ENCODE measurements at regions not wholly inside any gene's neighbourhood (a gene's known extent, or its start where the extent isn't known, plus 50 kb on each side); places are given as distances from the start of the nearest gene placed in this dataset.

- WGBS = 89% methylated on average over 1 of the region's 1 CpG
- Histone ChIP-seq H3K27ac (ENCODE audit: low read depth) (no peak overlapping the region), H3K4me1 (ENCODE audit: insufficient read depth) (no peaks in the 10 kb centered on the region), H3K36me3 (ENCODE audit: insufficient read depth) (no peaks in the 10 kb centered on the region), H3K4me3 (ENCODE audit: low read depth, low read length) (no peak overlapping the region)
- DNase-seq (ENCODE audit: extremely low spot score) = no peak
Observed at GRCh38 chr18:39770399-39770798, 2184.6 kb upstream of the PIK3C3 start.

GRCh38 chr18:39764873-39765272 is 2190.2 kb upstream of the PIK3C3 start:
- Histone ChIP-seq H3K4me1 (ENCODE audit: insufficient read depth) (no peaks in the 10 kb centered on the region), H3K36me3 (ENCODE audit: insufficient read depth) (no peaks in the 10 kb centered on the region), H3K4me3 (ENCODE audit: low read depth, low read length) (no peak overlapping the region), H3K27ac (ENCODE audit: low read depth) (no peak overlapping the region)
- no peak for DNase-seq (ENCODE audit: extremely low spot score)

DNA sequence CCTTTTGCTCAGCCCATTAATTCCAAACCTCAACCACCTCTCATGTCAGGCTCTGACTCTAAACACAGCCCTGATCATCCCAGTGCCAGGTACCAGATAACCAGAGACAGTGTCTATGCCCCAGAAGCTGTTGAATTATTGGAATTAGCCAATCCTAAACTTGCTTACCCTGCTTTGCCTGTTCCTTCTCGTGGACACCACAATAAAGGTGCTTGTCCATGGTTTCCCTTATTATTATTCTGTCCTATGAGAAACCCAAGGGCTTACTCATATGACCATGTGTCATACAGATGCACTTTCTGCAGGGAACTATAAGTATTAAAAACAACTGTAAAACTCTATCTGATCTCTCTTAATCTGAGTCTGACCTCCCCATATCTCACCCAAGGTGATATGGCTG is 2193.8 kb upstream of the PIK3C3 start:
- WGBS = 84% methylated on average over 1 of the region's 1 CpG
- Histone ChIP-seq H3K4me3 (ENCODE audit: low read depth, low read length) (no peak overlapping the region), H3K36me3 (ENCODE audit: insufficient read depth) (no peaks in the 10 kb centered on the region), H3K27ac (ENCODE audit: low read depth) (no peak overlapping the region), H3K4me1 (ENCODE audit: insufficient read depth) (no peaks in the 10 kb centered on the region)
- no peak for DNase-seq (ENCODE audit: extremely low spot score)

DNA sequence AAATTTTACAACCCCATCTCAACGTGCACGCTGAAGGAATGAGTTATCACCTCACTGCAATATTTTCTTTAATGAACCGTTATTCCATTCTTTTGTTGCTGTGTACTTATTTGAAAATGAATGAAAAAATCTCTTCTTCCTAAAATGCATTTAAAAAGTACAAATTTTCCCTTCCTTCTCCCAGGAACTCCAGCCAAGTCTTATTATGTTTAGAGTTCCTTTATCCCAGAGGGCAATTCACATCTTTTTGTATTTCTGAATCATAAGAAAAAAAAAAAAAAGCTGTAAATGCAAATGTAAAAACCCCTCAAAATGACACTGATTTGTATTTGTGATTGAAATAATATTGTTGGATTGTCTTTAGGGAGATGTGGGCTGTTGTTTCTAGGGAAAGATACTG is 2194.3 kb upstream of the CELF4 start:
- WGBS = 40% methylated on average over 3 of the region's 3 CpGs
- DNase-seq (ENCODE audit: extremely low spot score) = no peak
- H3K36me3 ChIP-seq (ENCODE audit: insufficient read depth) = no peaks in the 10 kb centered on the region
- no peak overlapping the region for H3K4me3 ChIP-seq (ENCODE audit: low read depth, low read length)
- H3K4me1 ChIP-seq (ENCODE audit: insufficient read depth) = no peaks in the 10 kb centered on the region
- no peak overlapping the region for H3K27ac ChIP-seq (ENCODE audit: low read depth)

GRCh38 chr18:39753178-39753577 is 2187.6 kb upstream of the CELF4 start:
- Histone ChIP-seq H3K27ac (ENCODE audit: low read depth) (no peak overlapping the region), H3K4me1 (ENCODE audit: insufficient read depth) (no peaks in the 10 kb centered on the region), H3K36me3 (ENCODE audit: insufficient read depth) (no peaks in the 10 kb centered on the region), H3K4me3 (ENCODE audit: low read depth, low read length) (no peak overlapping the region)
- WGBS = 97% methylated on average over 4 of the region's 4 CpGs
- no peak for DNase-seq (ENCODE audit: extremely low spot score)

DNA sequence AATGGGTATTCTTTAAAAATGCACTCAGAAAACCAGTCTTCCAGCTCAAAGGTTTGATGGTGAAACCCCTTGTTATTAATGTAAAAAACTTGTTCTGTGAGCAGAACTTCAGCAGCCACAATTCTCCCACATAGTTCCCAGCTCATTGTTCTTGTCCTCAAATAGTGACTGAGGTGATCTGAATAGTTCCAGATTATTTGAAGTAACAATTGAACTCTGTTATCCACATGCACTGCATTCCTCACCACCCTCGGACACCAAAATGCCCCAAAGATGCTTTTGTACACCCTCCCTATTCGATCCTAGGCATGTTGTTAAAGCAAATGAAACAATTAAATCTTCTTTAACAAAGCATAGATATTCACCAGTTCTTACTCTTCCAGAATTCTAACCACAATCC is 2186.8 kb upstream of the CELF4 start:
- Histone ChIP-seq H3K27ac (ENCODE audit: low read depth) (no peak overlapping the region), H3K36me3 (ENCODE audit: insufficient read depth) (no peaks in the 10 kb centered on the region), H3K4me3 (ENCODE audit: low read depth, low read length) (no peak overlapping the region), H3K4me1 (ENCODE audit: insufficient read depth) (no peaks in the 10 kb centered on the region)
- 71% methylated on average over 2 of the region's 2 CpGs for WGBS
- no peak for DNase-seq (ENCODE audit: extremely low spot score)

- Histone ChIP-seq H3K4me1 (ENCODE audit: insufficient read depth) (no peaks in the 10 kb centered on the region), H3K27ac (ENCODE audit: low read depth) (no peak overlapping the region), H3K36me3 (ENCODE audit: insufficient read depth) (no peaks in the 10 kb centered on the region), H3K4me3 (ENCODE audit: low read depth, low read length) (no peak overlapping the region)
- WGBS = 85% methylated on average over 4 of the region's 4 CpGs
- DNase-seq (ENCODE audit: extremely low spot score) = no peak
Observed at GRCh38 chr18:39751921-39752320, 2186.3 kb upstream of the CELF4 start.

DNA sequence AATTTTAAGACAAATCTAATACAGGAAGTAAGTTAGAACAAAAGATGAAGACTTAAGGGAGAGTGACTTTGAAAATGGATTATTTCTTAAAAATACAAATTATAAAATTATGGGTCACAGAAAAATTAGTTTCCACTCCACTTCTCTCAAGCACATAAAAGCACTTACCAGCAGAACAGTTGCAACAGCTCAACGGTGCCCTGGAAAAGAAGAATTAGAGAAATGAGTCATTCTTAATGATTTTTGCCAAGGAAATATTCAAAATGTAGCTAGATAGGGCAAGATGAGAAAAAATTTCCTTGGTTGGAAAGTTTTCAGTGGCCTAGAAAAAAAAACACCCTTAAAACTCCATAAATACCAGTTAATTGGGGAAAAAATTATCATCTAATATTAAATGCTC is 2185.6 kb upstream of the CELF4 start:
- Histone ChIP-seq H3K36me3 (ENCODE audit: insufficient read depth) (no peaks in the 10 kb centered on the region), H3K4me3 (ENCODE audit: low read depth, low read length) (no peak overlapping the region), H3K27ac (ENCODE audit: low read depth) (no peak overlapping the region), H3K4me1 (ENCODE audit: insufficient read depth) (no peaks in the 10 kb centered on the region)
- DNase-seq (ENCODE audit: extremely low spot score) = no peak
- WGBS = 55% methylated on average over 1 of the region's 1 CpG

GRCh38 chr18:39749154-39749553 is 2183.6 kb upstream of the CELF4 start:
- no peak for DNase-seq (ENCODE audit: extremely low spot score)
- Histone ChIP-seq H3K4me1 (ENCODE audit: insufficient read depth) (no peaks in the 10 kb centered on the region), H3K27ac (ENCODE audit: low read depth) (no peak overlapping the region), H3K4me3 (ENCODE audit: low read depth, low read length) (no peak overlapping the region), H3K36me3 (ENCODE audit: insufficient read depth) (no peaks in the 10 kb centered on the region)
- WGBS = 98% methylated on average over 2 of the region's 2 CpGs

- WGBS = 92% methylated on average over 2 of the region's 2 CpGs
- Histone ChIP-seq H3K27ac (ENCODE audit: low read depth) (no peak overlapping the region), H3K36me3 (ENCODE audit: insufficient read depth) (no peaks in the 10 kb centered on the region), H3K4me3 (ENCODE audit: low read depth, low read length) (no peak overlapping the region), H3K4me1 (ENCODE audit: insufficient read depth) (no peaks in the 10 kb centered on the region)
- no peak for DNase-seq (ENCODE audit: extremely low spot score)
Observed at GRCh38 chr18:39748727-39749126, 2183.1 kb upstream of the CELF4 start.

- WGBS = 74% methylated on average over 4 of the region's 4 CpGs
- no peak overlapping the region for H3K4me3 ChIP-seq (ENCODE audit: low read depth, low read length)
- no peaks in the 10 kb centered on the region for H3K36me3 ChIP-seq (ENCODE audit: insufficient read depth)
- H3K27ac ChIP-seq (ENCODE audit: low read depth) = no peak overlapping the region
- DNase-seq (ENCODE audit: extremely low spot score) = no peak
- no peaks in the 10 kb centered on the region for H3K4me1 ChIP-seq (ENCODE audit: insufficient read depth)
Observed at GRCh38 chr18:39746201-39746600, 2180.6 kb upstream of the CELF4 start.

DNA sequence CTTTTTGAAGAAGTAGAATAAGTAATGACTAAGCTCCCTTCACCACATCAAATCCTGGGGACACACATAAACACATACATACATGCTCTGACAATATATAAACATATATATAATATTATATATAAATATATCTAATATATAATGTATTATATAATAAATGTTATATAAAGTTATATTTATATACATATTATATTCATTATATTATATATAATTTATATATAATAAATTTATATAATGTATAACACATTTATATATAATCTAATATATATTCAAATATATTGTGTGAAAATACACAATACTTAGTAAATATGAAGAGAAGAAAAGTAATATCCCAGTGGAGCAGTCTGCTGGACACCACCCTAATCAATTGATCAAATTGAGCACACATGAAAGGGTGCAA is 2177.9 kb upstream of the CELF4 start:
- Histone ChIP-seq H3K36me3 (ENCODE audit: insufficient read depth) (no peaks in the 10 kb centered on the region), H3K4me3 (ENCODE audit: low read depth, low read length) (no peak overlapping the region), H3K4me1 (ENCODE audit: insufficient read depth) (no peaks in the 10 kb centered on the region), H3K27ac (ENCODE audit: low read depth) (no peak overlapping the region)
- no peak for DNase-seq (ENCODE audit: extremely low spot score)

DNA sequence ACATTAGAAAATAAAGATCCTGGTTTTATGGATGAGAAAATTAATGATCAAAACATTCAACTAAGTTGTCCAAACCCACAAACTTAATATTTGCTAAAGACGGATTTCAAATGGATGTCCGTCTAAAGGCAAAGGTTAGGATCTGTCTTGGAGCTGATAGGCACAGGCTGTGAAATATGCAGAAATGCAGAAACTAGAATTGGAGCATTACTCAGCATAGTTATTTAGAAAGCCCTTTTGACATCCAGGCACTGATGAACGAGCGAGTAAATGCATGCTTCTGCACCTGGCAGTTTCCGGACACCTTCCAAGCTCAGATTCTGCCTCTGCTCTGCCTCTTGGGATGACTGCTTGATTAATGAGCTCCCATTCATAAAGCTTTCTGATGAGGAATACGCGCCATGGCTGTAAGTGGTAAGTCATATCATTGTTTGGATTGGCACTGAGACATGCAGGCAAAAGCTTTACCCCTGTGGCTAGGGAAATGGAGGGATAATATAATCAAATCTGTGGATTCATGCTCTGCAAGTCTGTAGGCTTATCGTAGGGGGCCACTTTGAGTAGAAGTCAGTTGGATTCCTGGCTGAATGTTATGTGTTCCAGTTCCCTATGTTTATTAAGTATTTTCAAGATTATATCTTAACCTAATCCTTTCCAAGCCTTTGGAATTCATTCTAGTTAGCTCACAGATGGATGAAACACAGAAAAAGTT is 2176.3 kb upstream of the CELF4 start:
- WGBS = 29% methylated on average over 8 of the region's 8 CpGs
- DNase-seq (ENCODE audit: extremely low spot score) = no peak
- Histone ChIP-seq H3K4me3 (ENCODE audit: low read depth, low read length) (no peak overlapping the region), H3K27ac (ENCODE audit: low read depth) (no peak overlapping the region), H3K36me3 (ENCODE audit: insufficient read depth) (no peaks in the 10 kb centered on the region), H3K4me1 (ENCODE audit: insufficient read depth) (no peaks in the 10 kb centered on the region)

DNA sequence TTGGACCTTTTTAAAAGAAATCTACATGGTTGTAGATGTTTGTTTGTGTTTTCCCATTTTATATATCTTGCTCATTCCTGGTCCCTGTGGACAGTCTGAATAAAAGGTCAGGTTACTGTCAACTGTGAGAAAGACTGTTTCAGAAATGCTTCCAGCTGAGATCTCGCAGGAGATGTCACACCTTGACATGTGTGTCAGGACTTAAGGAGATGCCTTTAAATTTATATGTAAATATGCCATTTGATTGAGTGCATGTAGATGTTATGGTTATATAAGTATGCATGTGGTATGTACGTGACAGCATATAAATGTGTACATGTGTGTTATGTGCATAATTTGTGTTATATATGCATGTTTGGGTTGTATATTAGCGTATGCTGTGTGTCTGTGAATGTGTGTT is 2172.3 kb upstream of the CELF4 start:
- Histone ChIP-seq H3K27ac (ENCODE audit: low read depth) (no peak overlapping the region), H3K4me3 (ENCODE audit: low read depth, low read length) (no peak overlapping the region), H3K36me3 (ENCODE audit: insufficient read depth) (no peaks in the 10 kb centered on the region), H3K4me1 (ENCODE audit: insufficient read depth) (no peaks in the 10 kb centered on the region)
- 98% methylated on average over 3 of the region's 3 CpGs for WGBS
- DNase-seq (ENCODE audit: extremely low spot score) = no peak

GRCh38 chr18:39732918-39733317 is 2167.3 kb upstream of the CELF4 start:
- no peaks in the 10 kb centered on the region for H3K4me1 ChIP-seq (ENCODE audit: insufficient read depth)
- no peak overlapping the region for H3K27ac ChIP-seq (ENCODE audit: low read depth)
- WGBS = 97% methylated on average over 2 of the region's 2 CpGs
- H3K36me3 ChIP-seq (ENCODE audit: insufficient read depth) = no peaks in the 10 kb centered on the region
- no peak overlapping the region for H3K4me3 ChIP-seq (ENCODE audit: low read depth, low read length)
- no peak for DNase-seq (ENCODE audit: extremely low spot score)
